ENCODE measurements at regions not wholly inside any gene's neighbourhood (a gene's known extent, or its start where the extent isn't known, plus 50 kb on each side); places are given as distances from the start of the nearest gene placed in this dataset.

- Histone ChIP-seq H3K9me3 (replicated peaks in 1 of 2; ENCODE audit: control insufficient read depth in 1 of 2, insufficient read depth in 1 of 2, low read length in 2 of 2) (no peaks in the 10 kb centered on the region), H3K27me3 (ENCODE audit: control insufficient read depth in 2 of 2, insufficient read depth in 2 of 2, low read length in 2 of 2) (no peaks in the 10 kb centered on the region), H2AFZ (ENCODE audit: insufficient read depth, low read depth, low read length, poor library complexity, severe bottlenecking) (no peak overlapping the region), H3K4me3 (replicated peaks in 1 of 3; ENCODE audit: low read depth in 2 of 3, low read length in 3 of 3) (no peak overlapping the region), H3K4me2 (replicated peaks; ENCODE audit: extremely low read depth, low read length, poor library complexity, severe bottlenecking) (no peak overlapping the region), H3K79me2 (ENCODE audit: insufficient read depth, low read length) (no peaks in the 10 kb centered on the region), H3K27ac (ENCODE audit: low read depth in 1 of 2, low read length in 2 of 2) (no peak overlapping the region), H3K4me1 (ENCODE audit: control insufficient read depth in 1 of 2, insufficient read depth in 2 of 2, low read length in 2 of 2) (no peaks in the 10 kb centered on the region), H4K20me1 (ENCODE audit: insufficient read depth, low read length) (no peaks in the 10 kb centered on the region), H3K36me3 (replicated peaks in 1 of 2; ENCODE audit: control insufficient read depth in 1 of 2, insufficient read depth in 2 of 2, low read length in 2 of 2) (no peaks in the 10 kb centered on the region), H3K9ac (ENCODE audit: insufficient read depth, low read length, poor library complexity, severe bottlenecking) (no peak overlapping the region)
- no peak overlapping the region for H3K4me3 Mint-ChIP-seq
- H3K27me3 Mint-ChIP-seq (ENCODE audit: low read depth in 3 of 3), result no peaks in the 10 kb centered on the region
- H3K4me1 Mint-ChIP-seq, result no peaks in the 10 kb centered on the region
- H3K36me3 Mint-ChIP-seq, result no peaks in the 10 kb centered on the region
- WGBS (ENCODE audit: insufficient coverage), result no CpG with 5 or more reads among the region's 1 CpG
- TF ChIP-seq, protein P1, sequence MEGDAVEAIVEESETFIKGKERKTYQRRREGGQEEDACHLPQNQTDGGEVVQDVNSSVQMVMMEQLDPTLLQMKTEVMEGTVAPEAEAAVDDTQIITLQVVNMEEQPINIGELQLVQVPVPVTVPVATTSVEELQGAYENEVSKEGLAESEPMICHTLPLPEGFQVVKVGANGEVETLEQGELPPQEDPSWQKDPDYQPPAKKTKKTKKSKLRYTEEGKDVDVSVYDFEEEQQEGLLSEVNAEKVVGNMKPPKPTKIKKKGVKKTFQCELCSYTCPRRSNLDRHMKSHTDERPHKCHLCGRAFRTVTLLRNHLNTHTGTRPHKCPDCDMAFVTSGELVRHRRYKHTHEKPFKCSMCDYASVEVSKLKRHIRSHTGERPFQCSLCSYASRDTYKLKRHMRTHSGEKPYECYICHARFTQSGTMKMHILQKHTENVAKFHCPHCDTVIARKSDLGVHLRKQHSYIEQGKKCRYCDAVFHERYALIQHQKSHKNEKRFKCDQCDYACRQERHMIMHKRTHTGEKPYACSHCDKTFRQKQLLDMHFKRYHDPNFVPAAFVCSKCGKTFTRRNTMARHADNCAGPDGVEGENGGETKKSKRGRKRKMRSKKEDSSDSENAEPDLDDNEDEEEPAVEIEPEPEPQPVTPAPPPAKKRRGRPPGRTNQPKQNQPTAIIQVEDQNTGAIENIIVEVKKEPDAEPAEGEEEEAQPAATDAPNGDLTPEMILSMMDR (IDR thresholded peaks at IDR 0.05), result no peak
- DNase-seq, result no peak
- H3K9me3 Mint-ChIP-seq, result no peaks in the 10 kb centered on the region
- H3K27ac Mint-ChIP-seq, result no peak overlapping the region
- intact Hi-C loops (cut with micrococcal nuclease), result no loop called here
These were observed 1524.0 kb downstream of the SLITRK1 start for GRCh38 chr13:82358284-82358683.

- Mint-ChIP-seq H3K36me3 (no peaks in the 10 kb centered on the region), H3K27ac (no peak overlapping the region), H3K27me3 (ENCODE audit: low read depth in 3 of 3) (no peaks in the 10 kb centered on the region), H3K4me1 (no peaks in the 10 kb centered on the region), H3K9me3 (no peaks in the 10 kb centered on the region), H3K4me3 (no peak overlapping the region)
- no CpG with 5 or more reads among the region's 5 CpGs for WGBS (ENCODE audit: insufficient coverage)
- TF ChIP-seq, protein P1 (IDR thresholded peaks at IDR 0.05), result no peak
- intact Hi-C loops (cut with micrococcal nuclease), result no loop called here
- H2AFZ ChIP-seq (ENCODE audit: insufficient read depth, low read depth, low read length, poor library complexity, severe bottlenecking), result no peak overlapping the region
- H3K4me2 ChIP-seq (replicated peaks; ENCODE audit: extremely low read depth, low read length, poor library complexity, severe bottlenecking), result no peak overlapping the region
- H3K36me3 ChIP-seq (replicated peaks in 1 of 2; ENCODE audit: control insufficient read depth in 1 of 2, insufficient read depth in 2 of 2, low read length in 2 of 2), result no peaks in the 10 kb centered on the region
- H3K4me3 ChIP-seq (replicated peaks in 1 of 3; ENCODE audit: low read depth in 2 of 3, low read length in 3 of 3), result no peak overlapping the region
- no peaks in the 10 kb centered on the region for H3K79me2 ChIP-seq (ENCODE audit: insufficient read depth, low read length)
- H3K27ac ChIP-seq (ENCODE audit: low read depth in 1 of 2, low read length in 2 of 2), result no peak overlapping the region
- H3K9me3 ChIP-seq (replicated peaks in 1 of 2; ENCODE audit: control insufficient read depth in 1 of 2, insufficient read depth in 1 of 2, low read length in 2 of 2), result no peaks in the 10 kb centered on the region
- no peaks in the 10 kb centered on the region for H3K27me3 ChIP-seq (ENCODE audit: control insufficient read depth in 2 of 2, insufficient read depth in 2 of 2, low read length in 2 of 2)
- no peaks in the 10 kb centered on the region for H4K20me1 ChIP-seq (ENCODE audit: insufficient read depth, low read length)
- no peaks in the 10 kb centered on the region for H3K4me1 ChIP-seq (ENCODE audit: control insufficient read depth in 1 of 2, insufficient read depth in 2 of 2, low read length in 2 of 2)
- no peak overlapping the region for H3K9ac ChIP-seq (ENCODE audit: insufficient read depth, low read length, poor library complexity, severe bottlenecking)
- no peak for DNase-seq
These were observed 1525.4 kb downstream of the SLITRK1 start for GRCh38 chr13:82356667-82357410.

Measured in CD14-positive monocyte (primary cell).